ENCODE measurements at regions not wholly inside any gene's neighbourhood (a gene's known extent, or its start where the extent isn't known, plus 50 kb on each side); places are given as distances from the start of the nearest gene placed in this dataset.
"Not testable (repeated sequence)": the region's sequence is repeated elsewhere in the genome, so short reads cannot be mapped to it uniquely, and the experiment has no call there.

DNA sequence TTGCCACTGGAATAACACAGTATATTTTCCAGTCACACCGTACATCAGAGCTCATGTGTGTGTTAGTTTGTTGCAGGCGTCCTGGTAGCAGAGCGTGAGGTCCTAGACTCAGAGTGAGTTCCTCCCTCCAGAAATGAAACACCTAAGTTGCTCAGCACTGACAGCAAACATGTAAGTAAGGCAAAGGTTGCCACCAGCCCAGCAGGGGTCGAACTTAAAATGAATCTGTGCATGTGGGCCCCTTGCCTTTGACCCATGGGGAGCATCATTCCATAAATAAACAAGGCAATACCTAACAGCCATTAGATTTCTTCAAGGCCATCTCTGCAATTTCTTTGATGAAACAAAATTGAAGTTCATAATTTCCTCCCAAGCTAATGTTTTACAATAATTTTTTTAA is 125.3 kb upstream of the ERG start:
- H3K27me3 Mint-ChIP-seq = peaks cover 2% of the 10 kb centered on the region

DNA sequence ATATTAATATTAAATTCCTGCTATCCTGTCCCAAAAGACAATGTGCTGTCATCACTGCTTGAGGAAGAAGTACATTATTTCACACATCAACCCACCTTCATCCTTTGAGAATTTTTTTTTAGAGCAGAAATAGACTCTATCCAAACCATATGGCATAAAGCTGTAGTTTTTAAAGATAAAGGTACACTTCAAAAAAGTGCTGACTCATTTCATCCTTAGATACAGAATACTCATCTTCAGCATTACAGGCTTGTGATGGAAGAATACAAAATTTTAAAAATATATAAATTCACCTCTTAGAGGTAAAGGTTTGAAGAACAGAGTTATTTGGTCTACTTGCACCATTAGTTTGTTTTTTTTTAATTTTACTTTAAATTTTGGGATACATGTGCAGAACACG is 126.7 kb upstream of the ERG start:
- Mint-ChIP-seq H3K4me1 (no peaks in the 10 kb centered on the region), H3K36me3 (ENCODE audit: low read depth) (no peaks in the 10 kb centered on the region), H3K4me3 (no peak overlapping the region), H3K27me3 (peaks cover 2% of the 10 kb centered on the region), H3K27ac (no peak overlapping the region), H3K9me3 (no peaks in the 10 kb centered on the region)
- DNase-seq = no peak
- intact Hi-C loops (cut with micrococcal nuclease) = no loop called here

More for the DNA sequence above, 125.3 kb upstream of the ERG start:
- Mint-ChIP-seq H3K27ac (no peak overlapping the region), H3K9me3 (no peaks in the 10 kb centered on the region), H3K4me3 (no peak overlapping the region), H3K4me1 (no peaks in the 10 kb centered on the region), H3K36me3 (ENCODE audit: low read depth) (no peaks in the 10 kb centered on the region)
- intact Hi-C loops (cut with micrococcal nuclease) = no loop called here
- DNase-seq = no peak

DNA sequence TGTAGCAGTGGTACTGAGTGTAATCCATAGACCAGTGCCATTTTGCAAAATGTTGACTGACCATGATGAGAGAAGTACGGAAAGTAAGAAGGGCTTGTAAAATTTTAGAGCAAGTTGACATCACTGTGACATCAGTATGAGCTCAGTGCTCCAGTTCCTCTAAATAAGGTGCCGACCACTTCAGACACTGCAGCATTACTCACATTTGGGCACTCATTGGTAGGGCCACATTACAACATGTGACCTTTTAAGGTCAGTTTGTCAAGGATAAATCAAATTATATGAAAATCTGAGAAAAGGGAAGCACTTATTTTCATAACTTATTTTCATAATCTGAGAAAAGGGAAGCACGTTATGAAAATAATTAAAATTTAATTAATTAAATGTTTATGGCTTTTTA is 128.0 kb upstream of the ERG start:
- no peak overlapping the region for H3K27ac Mint-ChIP-seq
- H3K4me3 Mint-ChIP-seq = no peak overlapping the region
- intact Hi-C loops (cut with micrococcal nuclease) = no loop called here
- DNase-seq = no peak
- peaks cover 4% of the 10 kb centered on the region for H3K9me3 Mint-ChIP-seq
- H3K4me1 Mint-ChIP-seq = peaks cover 2% of the 10 kb centered on the region
- H3K27me3 Mint-ChIP-seq = peaks cover 2% of the 10 kb centered on the region
- H3K36me3 Mint-ChIP-seq (ENCODE audit: low read depth) = no peaks in the 10 kb centered on the region

DNA sequence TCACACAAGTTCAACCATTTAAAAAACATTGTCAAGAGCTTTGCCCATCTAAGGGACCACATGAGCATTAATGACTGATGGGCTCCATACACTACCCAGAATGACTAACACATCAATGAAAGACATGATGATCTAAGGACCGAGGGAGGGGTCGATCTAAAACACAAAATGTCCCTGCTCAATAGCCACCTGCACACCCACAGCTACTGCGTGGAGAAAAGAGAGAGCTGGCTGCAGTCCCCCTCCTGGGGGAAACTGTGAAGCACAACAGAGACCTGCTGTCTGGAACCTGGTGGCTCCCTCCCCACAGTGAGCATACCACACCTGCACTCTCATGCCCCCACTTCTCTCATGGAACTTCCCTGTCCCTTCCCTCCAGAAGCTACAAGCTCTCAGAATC is 130.1 kb upstream of the ERG start:
- peaks cover 2% of the 10 kb centered on the region for H3K27me3 Mint-ChIP-seq
- H3K4me3 Mint-ChIP-seq = no peak overlapping the region
- peaks cover 2% of the 10 kb centered on the region for H3K4me1 Mint-ChIP-seq

DNA sequence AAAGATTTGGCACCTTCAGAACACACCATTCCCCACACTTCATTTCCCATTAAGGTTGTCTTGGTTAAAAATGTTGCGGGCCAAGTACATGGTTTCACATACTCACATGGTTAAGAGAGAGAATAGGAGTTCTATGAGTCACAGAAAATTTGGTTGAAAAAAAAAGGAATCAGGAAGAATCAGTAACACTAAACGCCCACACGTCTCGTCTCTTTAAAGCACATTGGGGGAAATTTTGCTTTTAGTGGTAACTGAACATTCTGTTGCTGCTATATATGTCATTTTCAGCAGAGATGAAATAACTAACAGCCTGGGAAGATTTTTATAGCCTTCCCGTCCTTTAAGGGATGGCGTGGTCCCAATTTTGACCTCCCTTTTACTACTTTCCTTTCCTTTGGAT is 132.9 kb upstream of the ERG start:
- DNase-seq = no peak
- peaks cover 8% of the 10 kb centered on the region for H3K9me3 Mint-ChIP-seq
- H3K27me3 Mint-ChIP-seq = peaks cover 2% of the 10 kb centered on the region
- H3K36me3 Mint-ChIP-seq (ENCODE audit: low read depth) = no peaks in the 10 kb centered on the region
- no peak overlapping the region for H3K27ac Mint-ChIP-seq
- H3K4me3 Mint-ChIP-seq = no peak overlapping the region
- intact Hi-C loops (cut with micrococcal nuclease) = no loop called here
- H3K4me1 Mint-ChIP-seq = peaks cover 2% of the 10 kb centered on the region

More for the DNA sequence above, 130.1 kb upstream of the ERG start:
- Mint-ChIP-seq H3K27ac (no peak overlapping the region), H3K36me3 (ENCODE audit: low read depth) (no peaks in the 10 kb centered on the region), H3K9me3 (peaks cover 8% of the 10 kb centered on the region)
- DNase-seq = no peak
- intact Hi-C loops (cut with micrococcal nuclease) = no loop called here

DNA sequence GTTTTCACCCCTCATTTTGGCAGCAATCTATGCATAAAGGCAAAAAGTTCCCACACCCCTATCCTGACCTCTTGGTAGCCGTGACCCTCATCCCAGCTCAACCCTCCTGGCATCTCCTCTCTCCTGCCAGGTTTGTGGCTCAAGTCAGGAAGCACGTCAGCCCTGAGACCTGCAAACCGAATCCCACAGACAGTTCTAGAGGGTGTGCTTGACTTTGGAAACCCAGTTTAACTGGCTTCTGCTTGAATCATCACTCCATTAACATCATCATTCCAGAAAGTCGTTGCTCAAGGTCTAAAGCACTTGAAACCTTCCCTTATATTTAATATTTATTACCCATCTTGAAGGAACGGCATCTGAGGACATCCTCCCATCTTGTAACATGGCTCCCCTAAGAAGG is 133.4 kb upstream of the ERG start:
- Mint-ChIP-seq H3K27me3 (peaks cover 2% of the 10 kb centered on the region), H3K27ac (no peak overlapping the region), H3K36me3 (ENCODE audit: low read depth) (no peaks in the 10 kb centered on the region), H3K4me1 (peaks cover 2% of the 10 kb centered on the region), H3K9me3 (peaks cover 8% of the 10 kb centered on the region), H3K4me3 (no peak overlapping the region)
- intact Hi-C loops (cut with micrococcal nuclease) = no loop called here
- no peak for DNase-seq

DNA sequence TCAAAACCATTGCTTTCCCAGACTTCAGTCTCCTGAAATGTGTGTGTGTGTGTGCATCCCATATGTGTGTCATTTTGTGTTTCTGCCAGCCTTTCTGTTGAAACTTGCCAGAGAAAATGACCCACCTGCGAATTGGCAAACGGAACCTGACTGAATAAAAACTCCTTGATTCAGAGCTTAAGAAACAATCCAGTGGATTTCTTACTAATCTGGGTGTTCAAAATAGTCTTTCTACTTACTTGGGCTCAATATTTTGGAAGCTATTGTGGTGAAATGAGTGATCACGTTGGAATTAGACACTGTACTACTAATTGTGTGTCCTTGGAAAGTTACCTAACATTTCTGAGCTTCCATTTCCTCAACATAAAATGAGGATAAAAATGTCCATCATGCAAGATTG is 138.9 kb upstream of the ERG start:
- Mint-ChIP-seq H3K27ac (no peak overlapping the region), H3K4me1 (peaks cover 6% of the 10 kb centered on the region), H3K36me3 (ENCODE audit: low read depth) (peaks cover 2% of the 10 kb centered on the region), H3K27me3 (no peaks in the 10 kb centered on the region), H3K9me3 (peaks cover 16% of the 10 kb centered on the region), H3K4me3 (no peak overlapping the region)
- intact Hi-C loops (cut with micrococcal nuclease) = no loop called here
- DNase-seq = no peak

DNA sequence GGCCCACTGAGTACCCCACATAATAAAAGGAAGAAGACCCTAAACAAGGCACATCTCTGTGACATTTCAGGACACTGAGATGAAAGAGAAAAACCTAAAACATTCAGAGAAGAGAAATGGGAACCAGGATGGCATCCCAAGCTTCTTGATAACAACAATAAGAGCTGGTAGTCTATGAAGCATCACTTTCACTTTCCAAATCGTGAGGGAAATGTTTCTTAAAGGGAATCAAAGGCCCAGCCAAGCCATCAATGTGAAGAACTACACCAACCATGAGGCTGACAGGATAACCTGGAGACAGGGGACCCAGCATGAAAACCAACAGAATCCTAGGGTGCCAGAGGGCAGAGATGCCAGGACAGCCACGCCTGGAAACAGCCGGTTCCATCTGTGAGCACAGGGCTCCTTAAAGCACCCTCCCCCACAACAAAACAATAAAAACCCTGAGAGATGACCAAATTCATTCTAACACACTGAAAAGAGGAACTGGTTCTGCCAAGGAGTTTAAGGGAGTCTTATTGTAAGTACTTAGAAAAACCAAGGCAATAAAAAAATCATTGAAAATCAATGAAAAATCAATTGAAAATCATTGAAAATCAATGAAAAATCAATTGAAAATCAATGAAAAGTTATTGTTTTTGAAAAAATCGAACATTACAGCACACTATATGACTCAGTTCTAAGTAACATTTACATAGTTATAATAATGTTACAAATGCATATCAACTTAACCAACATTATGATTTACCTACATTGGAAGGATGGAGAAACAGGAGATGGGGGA is 141.5 kb upstream of the ERG start:
- Mint-ChIP-seq H3K27ac (no peak overlapping the region), H3K4me3 (no peak overlapping the region), H3K36me3 (ENCODE audit: low read depth) (peaks cover 2% of the 10 kb centered on the region), H3K27me3 (peaks cover 1% of the 10 kb centered on the region), H3K9me3 (peaks cover 16% of the 10 kb centered on the region), H3K4me1 (peaks cover 6% of the 10 kb centered on the region)
- intact Hi-C loops (cut with micrococcal nuclease) = no loop called here
- DNase-seq = no peak

DNA sequence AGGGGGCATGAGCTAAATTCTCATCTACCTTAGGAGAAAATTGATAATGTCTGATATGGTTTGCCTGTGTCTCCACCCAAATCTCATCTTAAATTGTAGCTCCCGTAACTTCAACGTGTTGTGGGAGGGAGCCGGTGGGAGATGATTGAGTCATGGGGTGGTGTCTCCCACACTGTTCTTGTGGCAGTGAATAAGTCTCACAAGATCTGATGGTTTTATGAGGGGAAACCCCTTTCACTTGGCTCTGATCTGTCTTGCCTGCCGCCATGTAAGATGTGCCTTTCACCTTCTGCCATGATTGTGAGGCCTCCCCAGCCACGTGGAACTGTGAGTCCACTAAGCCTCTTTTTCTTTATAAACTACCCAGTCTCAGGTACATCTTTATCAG is 142.1 kb upstream of the ERG start:
- intact Hi-C loops (cut with micrococcal nuclease); H3K4me1 Mint-ChIP-seq; H3K27me3 Mint-ChIP-seq; H3K36me3 Mint-ChIP-seq (ENCODE audit: low read depth); H3K27ac Mint-ChIP-seq; DNase-seq; H3K4me3 Mint-ChIP-seq: not testable (repeated sequence)
- H3K9me3 Mint-ChIP-seq = peaks cover 16% of the 10 kb centered on the region

DNA sequence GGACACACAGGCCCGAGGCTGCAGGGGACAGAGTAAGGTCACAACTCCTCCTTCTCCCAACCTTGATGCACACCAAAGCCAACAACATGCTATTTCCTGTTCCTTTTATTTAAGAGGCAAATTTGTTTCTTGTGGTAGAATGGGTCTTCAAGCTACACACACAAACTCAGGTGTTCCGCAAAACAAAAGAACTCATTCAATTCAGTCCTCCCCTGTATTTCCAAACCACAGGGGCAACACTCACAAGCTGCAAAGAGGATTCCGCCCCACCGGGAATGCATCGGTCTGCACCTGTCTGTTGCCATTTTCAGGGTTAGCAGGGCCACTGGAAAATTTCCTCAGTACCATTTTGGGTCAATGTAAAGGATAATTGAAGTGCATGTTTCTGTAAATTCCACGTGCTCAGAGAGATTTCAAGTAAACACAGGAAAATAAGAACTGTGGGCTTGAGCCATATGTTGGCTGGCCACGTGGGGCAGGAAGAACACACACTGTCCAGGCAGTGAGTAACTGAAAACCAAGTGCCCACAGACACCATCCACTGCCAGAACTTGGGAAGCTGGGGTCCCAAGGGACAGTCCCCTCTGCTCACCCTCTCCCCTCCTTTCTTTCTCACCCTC is 145.2 kb upstream of the ERG start:
- H3K36me3 Mint-ChIP-seq (ENCODE audit: low read depth) = no peaks in the 10 kb centered on the region
- H3K9me3 Mint-ChIP-seq = peaks cover 7% of the 10 kb centered on the region
- H3K27me3 Mint-ChIP-seq = peaks cover 6% of the 10 kb centered on the region
- intact Hi-C loops (cut with micrococcal nuclease) = no loop called here
- no peak for DNase-seq
- no peak overlapping the region for H3K4me3 Mint-ChIP-seq
- no peak overlapping the region for H3K27ac Mint-ChIP-seq
- H3K4me1 Mint-ChIP-seq = peaks cover 11% of the 10 kb centered on the region

DNA sequence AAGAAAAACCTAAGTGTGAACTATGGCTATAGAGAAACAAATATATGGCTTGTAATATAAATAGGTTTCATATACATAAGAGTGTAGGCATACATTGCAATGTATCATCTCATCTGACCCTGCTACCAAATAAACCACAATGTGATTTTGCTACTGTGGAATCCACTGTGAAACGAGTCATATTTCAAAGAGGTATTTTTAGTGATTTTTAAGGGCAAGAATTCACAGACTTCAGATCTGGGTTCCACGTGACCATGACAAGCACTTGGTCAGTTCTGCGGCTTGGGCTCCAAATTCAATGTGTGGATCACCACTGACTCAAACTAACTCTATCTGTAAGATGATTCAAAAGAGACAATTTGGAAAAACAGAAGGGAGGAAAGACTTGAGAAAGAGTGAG is 147.0 kb upstream of the ERG start:
- peaks cover 6% of the 10 kb centered on the region for H3K4me1 Mint-ChIP-seq
- no peak overlapping the region for H3K4me3 Mint-ChIP-seq
- intact Hi-C loops (cut with micrococcal nuclease) = no loop called here
- H3K27ac Mint-ChIP-seq = peak overlapping the region; percentile 55
- H3K9me3 Mint-ChIP-seq = peaks cover 4% of the 10 kb centered on the region
- peaks cover 7% of the 10 kb centered on the region for H3K27me3 Mint-ChIP-seq
- no peaks in the 10 kb centered on the region for H3K36me3 Mint-ChIP-seq (ENCODE audit: low read depth)
- no peak for DNase-seq

DNA sequence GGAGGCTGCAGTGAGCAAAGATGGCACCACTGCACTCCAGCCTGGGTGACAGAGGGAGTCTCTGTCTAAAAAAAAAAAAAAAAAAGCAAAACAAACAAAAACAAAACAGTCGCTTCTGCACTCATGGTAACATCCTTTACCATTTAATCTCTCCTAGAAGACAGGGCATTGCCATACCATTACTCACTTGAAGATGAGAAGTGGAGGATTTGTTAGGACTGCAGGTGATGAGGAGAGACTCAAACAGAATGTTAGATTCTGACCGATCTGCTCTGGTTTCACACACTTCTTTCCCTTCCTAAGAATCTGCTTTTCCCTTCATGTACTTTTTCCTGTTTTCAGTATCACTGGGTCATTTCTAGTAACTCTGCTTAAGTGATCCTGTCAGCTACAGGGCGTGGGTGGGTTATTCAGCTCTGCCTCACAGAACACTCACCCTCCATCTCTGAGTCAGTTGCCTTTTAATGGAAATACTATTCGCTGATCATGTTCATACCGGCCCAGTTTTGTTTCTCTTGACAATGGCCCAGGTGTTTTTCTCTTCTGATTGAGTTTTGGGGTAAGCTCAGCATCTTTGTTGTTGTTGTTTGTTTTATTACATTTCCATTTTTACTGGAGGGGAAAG is 148.0 kb upstream of the ERG start:
- Mint-ChIP-seq H3K27me3 (peaks cover 7% of the 10 kb centered on the region), H3K36me3 (ENCODE audit: low read depth) (no peaks in the 10 kb centered on the region), H3K9me3 (no peaks in the 10 kb centered on the region), H3K27ac (peak overlapping the region; percentile 55), H3K4me3 (no peak overlapping the region), H3K4me1 (peaks cover 6% of the 10 kb centered on the region)
- no peak for DNase-seq
- intact Hi-C loops (cut with micrococcal nuclease) = no loop called here

DNA sequence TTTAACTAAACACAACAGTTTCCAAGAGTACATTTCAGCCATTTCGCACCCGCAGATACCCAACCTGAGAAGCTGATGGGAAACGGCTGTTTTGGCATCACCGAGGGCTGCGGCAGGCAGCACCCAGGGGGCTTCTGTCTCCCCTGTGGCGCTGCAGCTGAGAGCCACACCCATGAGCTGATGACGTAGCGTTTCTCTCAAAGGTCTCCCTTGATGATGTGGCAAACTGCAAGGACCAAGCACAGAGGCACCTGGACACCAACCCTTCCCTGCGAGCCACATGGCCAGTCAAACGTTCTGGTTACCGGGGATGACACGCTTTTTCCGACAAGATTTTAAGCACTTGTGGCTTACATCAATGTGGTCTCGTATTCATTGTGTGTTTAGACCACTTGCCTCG is 150.8 kb upstream of the ERG start:
- Mint-ChIP-seq H3K4me3 (no peak overlapping the region), H3K27me3 (peaks cover 8% of the 10 kb centered on the region), H3K4me1 (peaks cover 6% of the 10 kb centered on the region), H3K9me3 (no peaks in the 10 kb centered on the region), H3K36me3 (ENCODE audit: low read depth) (no peaks in the 10 kb centered on the region), H3K27ac (no peak overlapping the region)
- intact Hi-C loops (cut with micrococcal nuclease) = no loop called here
- DNase-seq = no peak

DNA sequence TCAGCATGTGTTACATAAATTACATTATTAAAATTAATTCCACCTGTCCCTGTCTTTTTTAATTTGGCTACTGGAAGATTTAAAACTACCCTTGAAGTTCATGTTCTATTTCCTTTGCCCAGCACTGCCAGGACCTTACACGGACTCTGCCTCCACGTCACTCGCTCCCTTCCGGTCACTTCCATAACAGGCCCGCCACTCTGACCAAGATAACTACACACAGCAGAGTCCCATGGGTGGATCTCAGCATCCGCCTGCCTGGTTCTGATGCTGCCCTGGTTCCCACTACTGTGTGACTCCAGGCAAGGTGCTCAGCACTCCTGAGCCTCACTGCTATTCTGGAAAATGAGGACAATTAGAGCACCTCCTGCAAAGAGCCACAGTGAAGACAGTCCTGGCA is 153.3 kb upstream of the ERG start:
- peaks cover 1% of the 10 kb centered on the region for H3K4me1 Mint-ChIP-seq
- intact Hi-C loops (cut with micrococcal nuclease) = loop anchor here (10.0 kb wide), 1 partner anchor 157 kb away; the partner anchor contains the start of gene ERG
- no peaks in the 10 kb centered on the region for H3K36me3 Mint-ChIP-seq (ENCODE audit: low read depth)
- H3K27me3 Mint-ChIP-seq = peaks cover 22% of the 10 kb centered on the region
- no peaks in the 10 kb centered on the region for H3K9me3 Mint-ChIP-seq
- no peak overlapping the region for H3K4me3 Mint-ChIP-seq
- no peak for DNase-seq
- no peak overlapping the region for H3K27ac Mint-ChIP-seq
